BE2C (cell line): ENCODE measurements at regions not wholly inside any gene's neighbourhood (a gene's known extent, or its start where the extent isn't known, plus 50 kb on each side); places are given as distances from the start of the nearest gene placed in this dataset.

ENCODE experiments used
- DNase-seq: peaks from one replicate; pipeline ENCODE4 v3.0.0-alpha.2; 2020
- H3K27me3 ChIP-seq: fragments of 250-450 bp; sonication (Bioruptor Pico); 2 replicates; pipeline ENCODE4 v1.5.1; 2020; ENCODE audit warnings: mild to moderate bottlenecking
- H3K36me3 ChIP-seq: fragments of 250-450 bp; sonication (Bioruptor Pico); 2 replicates; pipeline ENCODE4 v1.5.1; 2020; ENCODE audit warnings: mild to moderate bottlenecking
- H3K4me1 ChIP-seq: fragments of 250-450 bp; sonication (Bioruptor Pico); 2 replicates; pipeline ENCODE4 v1.5.1; 2020
- H3K4me3 ChIP-seq: 2 replicates; pipeline ENCODE4 v1.5.1; 2011; ENCODE audit warnings: low read depth, low read length
- H3K9me3 ChIP-seq: fragments of 250-450 bp; sonication (Bioruptor Pico); 2 replicates; pipeline ENCODE4 v1.5.1; 2020
- CTCF ChIP-seq: IDR thresholded peaks from 2 replicates; pipeline ENCODE4 v1.5.1; 2012; ENCODE audit warnings: mild to moderate bottlenecking, low read depth, low read length

- Histone ChIP-seq H3K36me3 (no peaks in the 10 kb centered on the region), H3K27me3 (no peaks in the 10 kb centered on the region), H3K4me1 (peaks cover 9% of the 10 kb centered on the region), H3K9me3 (no peaks in the 10 kb centered on the region), H3K4me3 (no peak overlapping the region)
- DNase-seq, result no peak
- TF ChIP-seq CTCF, result no peak
These were observed 100.1 kb downstream of the GPAM start for GRCh38 chr10:112083472-112083871.

- no peak for TF ChIP-seq CTCF
These were observed 95.6 kb downstream of the GPAM start for GRCh38 chr10:112087953-112088456.

GRCh38 chr10:112091703-112092102 is 91.9 kb downstream of the GPAM start:
- Histone ChIP-seq H3K4me3 (no peak overlapping the region), H3K27me3 (no peaks in the 10 kb centered on the region), H3K36me3 (no peaks in the 10 kb centered on the region), H3K9me3 (no peaks in the 10 kb centered on the region), H3K4me1 (peaks cover 19% of the 10 kb centered on the region)
- DNase-seq, result no peak
- TF ChIP-seq CTCF, result no peak

More at GRCh38 chr10:112087953-112088456, 95.6 kb downstream of the GPAM start:
- DNase-seq, result no peak
- H3K27me3 ChIP-seq, result no peaks in the 10 kb centered on the region
- H3K4me3 ChIP-seq, result no peak overlapping the region
- no peaks in the 10 kb centered on the region for H3K9me3 ChIP-seq
- peaks cover 13% of the 10 kb centered on the region for H3K4me1 ChIP-seq
- no peaks in the 10 kb centered on the region for H3K36me3 ChIP-seq

GRCh38 chr10:112092519-112092918 is 91.0 kb downstream of the GPAM start:
- no peak for DNase-seq
- H3K4me1 ChIP-seq, result peaks cover 15% of the 10 kb centered on the region

GRCh38 chr10:112094984-112095383 is 88.6 kb downstream of the GPAM start:
- Histone ChIP-seq H3K4me1 (peaks cover 15% of the 10 kb centered on the region), H3K4me3 (no peak overlapping the region), H3K9me3 (no peaks in the 10 kb centered on the region), H3K27me3 (no peaks in the 10 kb centered on the region), H3K36me3 (no peaks in the 10 kb centered on the region)
- no peak for DNase-seq
- no peak for TF ChIP-seq CTCF

More at GRCh38 chr10:112092519-112092918, 91.0 kb downstream of the GPAM start:
- Histone ChIP-seq H3K27me3 (no peaks in the 10 kb centered on the region), H3K9me3 (no peaks in the 10 kb centered on the region), H3K36me3 (no peaks in the 10 kb centered on the region), H3K4me3 (no peak overlapping the region)
- no peak for TF ChIP-seq CTCF

- no peak for TF ChIP-seq CTCF
- no peaks in the 10 kb centered on the region for H3K9me3 ChIP-seq
- H3K4me1 ChIP-seq, result peaks cover 15% of the 10 kb centered on the region
- no peaks in the 10 kb centered on the region for H3K27me3 ChIP-seq
- DNase-seq, result no peak
- no peak overlapping the region for H3K4me3 ChIP-seq
- no peaks in the 10 kb centered on the region for H3K36me3 ChIP-seq
These were observed 87.8 kb downstream of the GPAM start for GRCh38 chr10:112095731-112096130.
